DMS153 (cell line): ENCODE measurements at regions not wholly inside any gene's neighbourhood (a gene's known extent, or its start where the extent isn't known, plus 50 kb on each side); places are given as distances from the start of the nearest gene placed in this dataset.

Experiments used
- DNase-seq: peaks from one replicate; lab custom pipeline; 2025; lab: John Stamatoyannopoulos, UW

GRCh38 chr2:236317938-236318396 is 53.8 kb upstream of the ASB18 start:
- peak; percentile 59 for DNase-seq

GRCh38 chr2:236318401-236318800 is 54.2 kb upstream of the ASB18 start:
- DNase-seq = no peak

- DNase-seq = no peak
Measured at GRCh38 chr2:236319036-236319435, 54.8 kb upstream of the ASB18 start.

GRCh38 chr2:236321415-236321814 is 57.2 kb upstream of the ASB18 start:
- DNase-seq = no peak

GRCh38 chr2:236333417-236334121 is 69.4 kb upstream of the ASB18 start:
- no peak for DNase-seq

GRCh38 chr2:236334122-236334876 is 70.1 kb upstream of the ASB18 start:
- DNase-seq = no peak

GRCh38 chr2:236335696-236336574 is 71.7 kb upstream of the ASB18 start:
- no peak for DNase-seq

- DNase-seq = no peak
Measured at GRCh38 chr2:236336575-236337464, 72.6 kb upstream of the ASB18 start.

GRCh38 chr2:236337465-236338325 is 73.5 kb upstream of the ASB18 start:
- no peak for DNase-seq

- DNase-seq = no peak
Measured at GRCh38 chr2:236338495-236339184, 74.4 kb upstream of the ASB18 start.

- DNase-seq = no peak
Measured at GRCh38 chr2:236340251-236340650, 76.0 kb upstream of the ASB18 start.

- DNase-seq = no peak
Measured at GRCh38 chr2:236341067-236341466, 76.9 kb upstream of the ASB18 start.

- no peak for DNase-seq
Measured at GRCh38 chr2:236341721-236342120, 77.5 kb upstream of the ASB18 start.

GRCh38 chr2:236342507-236342906 is 78.3 kb upstream of the ASB18 start:
- DNase-seq = no peak

- DNase-seq = no peak
Measured at GRCh38 chr2:236342951-236343350, 78.7 kb upstream of the ASB18 start.

- peak; percentile 70 for DNase-seq
Measured at GRCh38 chr2:236343400-236344161, 79.4 kb upstream of the ASB18 start.

GRCh38 chr2:236344446-236344845 is 80.2 kb upstream of the ASB18 start:
- no peak for DNase-seq

GRCh38 chr2:236345081-236345714 is 81.0 kb upstream of the ASB18 start:
- DNase-seq = no peak

- DNase-seq = no peak
Measured at GRCh38 chr2:236346366-236346765, 82.2 kb upstream of the ASB18 start.
